Ectodermal cell (in vitro differentiated cells): ENCODE measurements at regions not wholly inside any gene's neighbourhood (a gene's known extent, or its start where the extent isn't known, plus 50 kb on each side); places are given as distances from the start of the nearest gene placed in this dataset.

ENCODE experiments used
- H3K27ac ChIP-seq: 2 replicates; pipeline ENCODE4 v1.7.0; 2013; ENCODE audit warnings: mild to moderate bottlenecking, low read depth, low read length; ENCODE audit not compliant: insufficient read depth, poor library complexity, severe bottlenecking
- H3K27me3 ChIP-seq: 2 replicates; pipeline ENCODE4 v1.7.0; 2013; ENCODE audit warnings: mild to moderate bottlenecking, low read length; ENCODE audit not compliant: insufficient read depth, control insufficient read depth, poor library complexity, severe bottlenecking
- H3K36me3 ChIP-seq: one replicate; pipeline ENCODE4 v1.7.0; 2013; ENCODE audit warnings: low read length; ENCODE audit not compliant: control insufficient read depth, insufficient read depth
- H3K4me1 ChIP-seq: one replicate; pipeline ENCODE4 v1.7.0; 2013; ENCODE audit warnings: low read length; ENCODE audit not compliant: control insufficient read depth, insufficient read depth
- H3K4me3 ChIP-seq: 2 replicates; pipeline ENCODE4 v1.7.0; 2013; ENCODE audit warnings: low read depth, low read length, control low read depth; ENCODE audit not compliant: insufficient read depth
- H3K9me3 ChIP-seq: 2 replicates; pipeline ENCODE4 v1.7.0; 2013; ENCODE audit warnings: mild to moderate bottlenecking, low read length, moderate library complexity; ENCODE audit not compliant: control insufficient read depth
- WGBS, 2 experiments: methylation state at CpG; one replicate each; pipeline ENCODE4 v1.1.7; 2013; ENCODE audit warnings: missing lambda C conversion rate in 2 of 2; 5-methylcytosine and 5-hydroxymethylcytosine counted together

- H3K27ac ChIP-seq, result peak overlapping the region; percentile 84
- peaks cover 74% of the 10 kb centered on the region for H3K27me3 ChIP-seq
- H3K36me3 ChIP-seq, result no peaks in the 10 kb centered on the region
- peak overlapping the region; percentile 7 for H3K4me3 ChIP-seq
- H3K4me1 ChIP-seq, result peaks cover 48% of the 10 kb centered on the region
- WGBS, 2 experiments, result 5 to 7% methylated on average over 10 of the region's 10 CpGs
- no peaks in the 10 kb centered on the region for H3K9me3 ChIP-seq
Measured at GRCh38 chr14:73783107-73783727, 68.4 kb upstream of the PTGR2 start.

GRCh38 chr14:73782623-73783022, 68.4 kb upstream of the PNMA1 start:
- Histone ChIP-seq H3K27me3 (peaks cover 68% of the 10 kb centered on the region), H3K4me3 (no peak overlapping the region), H3K4me1 (peaks cover 44% of the 10 kb centered on the region), H3K36me3 (no peaks in the 10 kb centered on the region), H3K9me3 (no peaks in the 10 kb centered on the region), H3K27ac (no peak overlapping the region)
- 86 to 87% methylated on average over 2 of the region's 2 CpGs for WGBS, 2 experiments

GRCh38 chr14:73780896-73781295, 66.7 kb upstream of the PNMA1 start:
- Histone ChIP-seq H3K4me1 (peaks cover 35% of the 10 kb centered on the region), H3K27ac (no peak overlapping the region), H3K9me3 (no peaks in the 10 kb centered on the region), H3K27me3 (peaks cover 52% of the 10 kb centered on the region), H3K4me3 (no peak overlapping the region), H3K36me3 (no peaks in the 10 kb centered on the region)
- WGBS, 2 experiments, result 92 to 95% methylated on average over 2 to 3 of the region's 3 CpGs

GRCh38 chr14:73780391-73780790, 66.2 kb upstream of the PNMA1 start:
- Histone ChIP-seq H3K4me3 (no peak overlapping the region), H3K36me3 (no peaks in the 10 kb centered on the region), H3K27ac (no peak overlapping the region), H3K9me3 (no peaks in the 10 kb centered on the region), H3K4me1 (peaks cover 30% of the 10 kb centered on the region), H3K27me3 (peaks cover 47% of the 10 kb centered on the region)
- 92 to 95% methylated on average over 4 of the region's 4 CpGs for WGBS, 2 experiments

GRCh38 chr14:73778736-73779135, 64.6 kb upstream of the PNMA1 start:
- Histone ChIP-seq H3K36me3 (no peaks in the 10 kb centered on the region), H3K4me3 (no peak overlapping the region), H3K9me3 (no peaks in the 10 kb centered on the region), H3K27me3 (peaks cover 30% of the 10 kb centered on the region), H3K4me1 (peaks cover 13% of the 10 kb centered on the region), H3K27ac (no peak overlapping the region)
- 92 to 93% methylated on average over 3 of the region's 3 CpGs for WGBS, 2 experiments

- Histone ChIP-seq H3K36me3 (no peaks in the 10 kb centered on the region), H3K27ac (no peak overlapping the region), H3K4me1 (peaks cover 1% of the 10 kb centered on the region), H3K27me3 (peaks cover 23% of the 10 kb centered on the region), H3K4me3 (no peak overlapping the region), H3K9me3 (no peaks in the 10 kb centered on the region)
- 68% methylated on average over 7 of the region's 7 CpGs for WGBS, 2 experiments
Measured at GRCh38 chr14:73777420-73777819, 63.2 kb upstream of the PNMA1 start.

GRCh38 chr14:73776194-73776537, 62.0 kb upstream of the PNMA1 start:
- WGBS, 2 experiments, result 86 to 93% methylated on average over 3 of the region's 3 CpGs
- Histone ChIP-seq H3K27me3 (peaks cover 11% of the 10 kb centered on the region), H3K36me3 (no peaks in the 10 kb centered on the region), H3K4me3 (no peak overlapping the region), H3K9me3 (no peaks in the 10 kb centered on the region), H3K27ac (no peak overlapping the region), H3K4me1 (peaks cover 8% of the 10 kb centered on the region)

GRCh38 chr14:73775339-73776193, 61.4 kb upstream of the PNMA1 start:
- Histone ChIP-seq H3K27me3 (peaks cover 6% of the 10 kb centered on the region), H3K9me3 (no peaks in the 10 kb centered on the region), H3K4me1 (peaks cover 8% of the 10 kb centered on the region), H3K36me3 (no peaks in the 10 kb centered on the region), H3K4me3 (no peak overlapping the region), H3K27ac (no peak overlapping the region)
- 92% methylated on average over 10 of the region's 10 CpGs for WGBS, 2 experiments

- no peak overlapping the region for H3K27ac ChIP-seq
- no peaks in the 10 kb centered on the region for H3K36me3 ChIP-seq
- 86 to 90% methylated on average over 2 of the region's 2 CpGs for WGBS, 2 experiments
- H3K9me3 ChIP-seq, result no peaks in the 10 kb centered on the region
- no peaks in the 10 kb centered on the region for H3K27me3 ChIP-seq
- no peak overlapping the region for H3K4me3 ChIP-seq
- peaks cover 8% of the 10 kb centered on the region for H3K4me1 ChIP-seq
Measured at GRCh38 chr14:73774671-73775070, 60.5 kb upstream of the PNMA1 start.

GRCh38 chr14:73774241-73774570, 60.0 kb upstream of the PNMA1 start:
- Histone ChIP-seq H3K27ac (no peak overlapping the region), H3K36me3 (no peaks in the 10 kb centered on the region), H3K9me3 (no peaks in the 10 kb centered on the region), H3K4me3 (no peak overlapping the region), H3K27me3 (no peaks in the 10 kb centered on the region), H3K4me1 (peaks cover 8% of the 10 kb centered on the region)
- 82 to 87% methylated on average over 3 of the region's 3 CpGs for WGBS, 2 experiments
